ENCODE measurements at regions not wholly inside any gene's neighbourhood (a gene's known extent, or its start where the extent isn't known, plus 50 kb on each side); places are given as distances from the start of the nearest gene placed in this dataset.

DNA sequence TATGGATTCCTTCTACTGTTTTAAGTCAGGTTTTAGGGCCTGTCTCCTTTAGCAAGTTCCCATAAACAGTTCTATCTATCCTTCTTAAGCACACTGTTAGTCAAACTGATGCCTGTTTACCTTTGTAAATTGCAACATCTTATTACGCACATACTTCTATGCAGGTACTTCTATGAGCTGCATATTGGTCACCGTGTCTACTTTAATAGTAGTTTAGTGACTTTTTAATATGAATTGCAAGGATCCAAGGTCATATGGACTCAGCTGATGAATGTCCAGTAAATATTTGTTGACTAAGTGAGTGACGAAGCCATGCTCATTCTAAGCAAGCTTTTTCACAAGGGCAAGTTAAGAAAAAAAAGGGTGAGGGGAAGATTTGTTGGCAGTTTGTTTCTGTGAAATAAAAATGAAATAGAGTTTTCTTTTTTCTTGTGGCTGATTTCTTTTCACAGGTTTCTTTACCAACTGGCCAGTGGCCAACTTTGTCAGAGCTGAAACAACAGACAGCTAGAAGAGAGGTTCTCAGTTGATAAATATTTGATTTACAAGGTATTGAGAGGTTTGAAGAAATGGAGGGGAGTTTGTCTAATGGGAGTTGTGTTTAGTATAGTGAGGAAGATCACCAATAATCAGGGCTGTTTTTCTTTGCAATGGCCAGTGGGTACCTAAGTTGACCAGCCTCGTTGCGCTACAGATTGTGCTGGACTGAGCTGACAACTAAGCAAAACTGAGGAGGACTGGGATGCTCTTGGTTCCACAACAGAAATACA is 141.1 kb downstream of the SLC15A5 start:
- no peak for TF ChIP-seq POLR2A (IDR thresholded peaks at IDR 0.05)
- TF ChIP-seq, protein P1, sequence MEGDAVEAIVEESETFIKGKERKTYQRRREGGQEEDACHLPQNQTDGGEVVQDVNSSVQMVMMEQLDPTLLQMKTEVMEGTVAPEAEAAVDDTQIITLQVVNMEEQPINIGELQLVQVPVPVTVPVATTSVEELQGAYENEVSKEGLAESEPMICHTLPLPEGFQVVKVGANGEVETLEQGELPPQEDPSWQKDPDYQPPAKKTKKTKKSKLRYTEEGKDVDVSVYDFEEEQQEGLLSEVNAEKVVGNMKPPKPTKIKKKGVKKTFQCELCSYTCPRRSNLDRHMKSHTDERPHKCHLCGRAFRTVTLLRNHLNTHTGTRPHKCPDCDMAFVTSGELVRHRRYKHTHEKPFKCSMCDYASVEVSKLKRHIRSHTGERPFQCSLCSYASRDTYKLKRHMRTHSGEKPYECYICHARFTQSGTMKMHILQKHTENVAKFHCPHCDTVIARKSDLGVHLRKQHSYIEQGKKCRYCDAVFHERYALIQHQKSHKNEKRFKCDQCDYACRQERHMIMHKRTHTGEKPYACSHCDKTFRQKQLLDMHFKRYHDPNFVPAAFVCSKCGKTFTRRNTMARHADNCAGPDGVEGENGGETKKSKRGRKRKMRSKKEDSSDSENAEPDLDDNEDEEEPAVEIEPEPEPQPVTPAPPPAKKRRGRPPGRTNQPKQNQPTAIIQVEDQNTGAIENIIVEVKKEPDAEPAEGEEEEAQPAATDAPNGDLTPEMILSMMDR (IDR thresholded peaks at IDR 0.05) = no peak
